ENCODE measurements at regions not wholly inside any gene's neighbourhood (a gene's known extent, or its start where the extent isn't known, plus 50 kb on each side); places are given as distances from the start of the nearest gene placed in this dataset.
"Not testable (repeated sequence)": the region's sequence is repeated elsewhere in the genome, so short reads cannot be mapped to it uniquely, and the experiment has no call there.

DNA sequence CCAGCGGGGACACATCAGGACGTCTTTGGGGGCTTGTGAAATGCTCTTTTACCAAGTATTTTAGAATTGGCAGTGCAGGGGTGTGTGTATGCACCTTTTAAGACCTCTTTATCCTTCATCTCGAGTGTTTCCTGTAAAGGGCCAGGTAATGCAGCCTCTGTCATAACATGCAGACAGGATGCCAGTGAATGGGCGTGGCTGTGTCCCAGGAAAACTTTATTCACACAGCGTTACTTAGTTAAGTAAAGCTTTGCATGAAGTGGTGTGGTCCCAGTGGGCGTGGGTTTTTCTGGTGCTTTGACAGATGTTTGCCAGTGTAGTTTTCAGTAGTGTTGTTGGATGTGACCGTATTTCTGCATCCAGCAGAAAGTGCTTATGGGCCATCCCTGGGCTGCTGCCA is 70.3 kb upstream of the FAN1 start:
- peak overlapping the region; percentile 58 for H3K27ac Mint-ChIP-seq
- peaks cover 46% of the 10 kb centered on the region for H3K4me1 Mint-ChIP-seq (ENCODE audit: low read depth)
- peak overlapping the region; percentile 25 for H3K4me3 Mint-ChIP-seq
- not testable (repeated sequence) for H3K27me3 Mint-ChIP-seq (ENCODE audit: low read depth); DNase-seq (ENCODE audit: low spot score); H3K9me3 Mint-ChIP-seq
- peaks cover 56% of the 10 kb centered on the region for H3K36me3 Mint-ChIP-seq (ENCODE audit: low read depth)

DNA sequence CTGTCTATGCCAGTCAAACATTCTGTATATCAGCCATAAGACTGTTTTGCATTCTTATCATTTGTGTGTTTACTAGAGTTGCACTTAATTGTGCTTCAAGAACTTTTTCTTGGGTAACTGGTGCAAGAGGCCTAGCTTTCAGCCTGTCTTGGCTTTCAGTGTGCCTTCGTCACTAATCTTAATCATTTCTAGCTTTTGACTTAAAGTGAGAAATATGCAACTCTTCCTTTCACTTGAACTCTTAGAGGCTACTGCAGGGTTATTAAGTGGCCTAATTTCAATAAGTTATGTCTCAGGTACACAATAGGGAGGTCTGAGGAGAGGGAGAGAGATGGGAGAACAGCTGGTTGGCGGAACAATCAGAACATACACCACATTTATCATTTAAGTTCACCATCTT is 62.1 kb upstream of the FAN1 start:
- peak overlapping the region; percentile 18 for H3K4me3 Mint-ChIP-seq
- H3K27ac Mint-ChIP-seq = peak overlapping the region; percentile 64
- not testable (repeated sequence) for H3K9me3 Mint-ChIP-seq

DNA sequence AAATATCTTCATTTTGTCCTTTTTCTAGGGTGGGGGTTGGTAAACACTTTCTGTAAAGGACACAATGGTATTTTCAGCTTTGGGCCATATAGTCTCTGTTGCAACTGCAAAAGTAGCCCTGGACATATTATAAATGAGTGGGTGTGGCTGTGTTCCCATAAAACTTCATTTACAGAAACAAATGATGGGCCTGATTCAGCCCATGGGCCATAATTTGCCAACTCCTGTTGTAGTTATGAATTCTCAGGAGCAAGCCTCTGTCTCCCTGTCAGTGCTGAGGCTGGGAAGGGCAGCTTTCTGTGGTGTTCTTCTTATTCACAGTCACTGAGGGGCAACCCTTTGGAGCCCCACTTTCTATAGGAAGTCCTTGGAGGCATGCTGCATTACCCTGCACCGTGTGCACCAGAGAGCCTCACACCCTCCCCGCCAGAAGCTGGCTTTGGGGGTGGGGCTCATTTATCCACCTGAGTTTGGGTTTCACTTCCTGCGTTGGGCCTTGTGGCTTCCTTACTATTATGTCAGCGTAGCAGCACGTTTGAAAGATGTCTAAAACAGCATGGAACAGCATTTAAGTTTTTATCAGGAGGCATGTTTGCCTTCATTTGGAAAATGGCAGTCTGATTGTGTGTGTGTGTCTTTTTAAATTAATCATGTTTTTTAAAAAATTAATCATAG is 60.8 kb upstream of the FAN1 start:
- DNase-seq (ENCODE audit: low spot score) = peak; percentile 46
- Mint-ChIP-seq H3K27ac (peak overlapping the region; percentile 38), H3K4me1 (ENCODE audit: low read depth) (peaks cover 30% of the 10 kb centered on the region), H3K4me3 (peak overlapping the region; percentile 45), H3K36me3 (ENCODE audit: low read depth) (peaks cover 62% of the 10 kb centered on the region)
- H3K9me3 Mint-ChIP-seq; H3K27me3 Mint-ChIP-seq (ENCODE audit: low read depth): not testable (repeated sequence)

More for the DNA sequence above, 62.1 kb upstream of the FAN1 start:
- H3K36me3 Mint-ChIP-seq (ENCODE audit: low read depth) = peaks cover 61% of the 10 kb centered on the region
- DNase-seq (ENCODE audit: low spot score); H3K27me3 Mint-ChIP-seq (ENCODE audit: low read depth): not testable (repeated sequence)
- peaks cover 31% of the 10 kb centered on the region for H3K4me1 Mint-ChIP-seq (ENCODE audit: low read depth)

DNA sequence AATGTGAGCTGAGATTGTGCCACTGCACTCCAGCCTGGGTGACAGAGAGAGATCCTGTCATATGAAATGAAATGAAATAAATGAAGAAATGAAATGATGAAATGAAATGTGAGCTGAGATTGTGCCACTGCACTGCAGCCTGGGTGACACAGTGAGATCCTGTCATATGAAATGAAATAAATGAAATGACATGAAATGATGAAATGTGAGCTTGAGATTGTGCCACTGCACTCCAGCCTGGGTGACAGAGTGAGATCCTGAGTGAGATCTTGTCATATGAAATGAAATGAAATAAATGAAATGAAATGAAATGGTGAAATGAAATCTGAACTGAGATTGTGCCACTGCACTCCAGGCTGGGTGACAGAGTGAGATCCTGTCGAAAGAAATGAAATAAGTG is 58.2 kb upstream of the FAN1 start:
- H3K27ac Mint-ChIP-seq; H3K27me3 Mint-ChIP-seq (ENCODE audit: low read depth); DNase-seq (ENCODE audit: low spot score); H3K4me3 Mint-ChIP-seq; H3K9me3 Mint-ChIP-seq: not testable (repeated sequence)
- H3K36me3 Mint-ChIP-seq (ENCODE audit: low read depth) = peaks cover 60% of the 10 kb centered on the region
- H3K4me1 Mint-ChIP-seq (ENCODE audit: low read depth) = peaks cover 30% of the 10 kb centered on the region
